SK-N-SH (cell line): ENCODE measurements at regions not wholly inside any gene's neighbourhood (a gene's known extent, or its start where the extent isn't known, plus 50 kb on each side); places are given as distances from the start of the nearest gene placed in this dataset.

Experiments used
- CTCF ChIA-PET: fragments of 300-600, 350-600 bp; formaldehyde crosslinking; extraction: SDS; loops from one replicate; lab custom pipeline; 2021; lab: Yijun Ruan, JAX
- POLR2A ChIA-PET: fragments of 350-600 bp; sonication (Branson Sonifier 250); formaldehyde crosslinking; extraction: SDS; loops from one replicate; lab custom pipeline; 2020; ENCODE audit warnings: antibody characterized with exemption, inconsistent platforms; lab: Yijun Ruan, JAX
- DNase-seq: peaks from one replicate; pipeline ENCODE4 v3.0.0; 2012
- H2AFZ ChIP-seq: fragments of 200-600 bp; sonication (generic); 2 replicates; pipeline ENCODE4 v1.8.1; 2016; ENCODE audit warnings: antibody characterized with exemption, mild to moderate bottlenecking, low read depth
- H3F3A ChIP-seq: fragments of 200-600 bp; sonication (generic); replicated peaks from 2 replicates; pipeline ENCODE3; 2016; ENCODE audit warnings: antibody characterized with exemption, mild to moderate bottlenecking; ENCODE audit not compliant: insufficient read depth
- H3K27ac ChIP-seq, 2 experiments: fragments of 200-500 bp in 1 of 2; fragments of 200-600 bp in 1 of 2; sonication (Bioruptor generic) in 1 of 2; sonication (generic), shearing (Covaris generic) in 1 of 2; 2 replicates each; pipeline versions ENCODE4 v1.5.1 to v1.6.1; 2014 to 2016; ENCODE audit warnings: low read depth in 2 of 2, inconsistent platforms in 1 of 2, low read length in 1 of 2, mild to moderate bottlenecking in 1 of 2, mixed read lengths in 1 of 2
- H3K27me3 ChIP-seq: fragments of 200-600 bp; sonication (generic), shearing (Covaris generic); 2 replicates; pipeline ENCODE4 v1.6.1; 2016; ENCODE audit warnings: mixed run types; ENCODE audit not compliant: insufficient read depth
- H3K36me3 ChIP-seq, 2 experiments: fragments of 200-500 bp in 1 of 2; fragments of 200-600 bp in 1 of 2; sonication (Bioruptor generic) in 1 of 2; sonication (generic) in 1 of 2; replicated peaks in 1 of 2; 2 replicates each; pipeline versions ENCODE3 to v1.5.1; 2014 to 2016; ENCODE audit warnings: low read length in 1 of 2, mild to moderate bottlenecking in 1 of 2; ENCODE audit not compliant: insufficient read depth in 2 of 2, control insufficient read depth in 1 of 2
- H3K4me1 ChIP-seq, 2 experiments: fragments of 200-500 bp in 1 of 2; fragments of 200-600 bp in 1 of 2; sonication (Bioruptor generic) in 1 of 2; sonication (generic), shearing (Covaris generic) in 1 of 2; 2 replicates each; pipeline versions ENCODE4 v1.5.1 to v1.6.1; 2014 to 2016; ENCODE audit warnings: low read depth in 1 of 2, low read length in 1 of 2, mixed run types in 1 of 2; ENCODE audit not compliant: insufficient read depth in 2 of 2, control insufficient read depth in 1 of 2
- H3K4me2 ChIP-seq: fragments of 200-600 bp; sonication (generic), shearing (Covaris generic); 2 replicates; pipeline ENCODE4 v1.6.1; 2017; ENCODE audit warnings: mixed run types
- H3K4me3 ChIP-seq, 2 experiments: fragments of 200-500 bp in 1 of 2; fragments of 200-600 bp in 1 of 2; sonication (Bioruptor generic) in 1 of 2; sonication (generic), shearing (Covaris generic) in 1 of 2; 2 replicates each; pipeline versions ENCODE4 v1.5.1 to v1.8.1; 2014 to 2016; ENCODE audit warnings: low read depth in 2 of 2, inconsistent platforms in 1 of 2, low read length in 1 of 2, mild to moderate bottlenecking in 1 of 2, mixed read lengths in 1 of 2, moderate library complexity in 1 of 2
- H3K79me2 ChIP-seq: fragments of 200-600 bp; sonication (generic); 2 replicates; pipeline ENCODE4 v1.8.1; 2017; ENCODE audit warnings: mild to moderate bottlenecking; ENCODE audit not compliant: insufficient read depth
- H3K9ac ChIP-seq: fragments of 200-600 bp; sonication (generic); 2 replicates; pipeline ENCODE4 v1.6.1; 2017; ENCODE audit warnings: mixed run types
- H3K9me2 ChIP-seq: fragments of 200-600 bp; sonication (generic); 2 replicates; pipeline ENCODE4 v1.6.1; 2017; ENCODE audit warnings: mixed run types
- H3K9me3 ChIP-seq: fragments of 200-600 bp; sonication (generic); 2 replicates; pipeline ENCODE4 v1.6.1; 2017; ENCODE audit warnings: mixed run types, mild to moderate bottlenecking, moderate library complexity
- H4K20me1 ChIP-seq: fragments of 200-600 bp; sonication (generic); 2 replicates; pipeline ENCODE4 v1.6.1; 2017; ENCODE audit warnings: mild to moderate bottlenecking, mixed run types; ENCODE audit not compliant: insufficient read depth
- EP300 ChIP-seq, 2 experiments: IDR thresholded peaks; 2 replicates each; pipeline versions ENCODE4 v1.4.0 to v1.6.1; 2012; ENCODE audit warnings: borderline replicate concordance in 1 of 2, low read depth in 1 of 2, low read length in 1 of 2
- FOSL2 ChIP-seq: IDR thresholded peaks from 2 replicates; pipeline ENCODE4 v1.4.0; 2012; ENCODE audit warnings: low read depth, mild to moderate bottlenecking, moderate library complexity, borderline replicate concordance
- GATA2 ChIP-seq: sonication (generic); formaldehyde crosslinking; IDR thresholded peaks from 2 replicates; pipeline ENCODE4 v1.5.0; 2020; ENCODE audit warnings: mild to moderate bottlenecking, missing genetic modification reagents
- JUND ChIP-seq: IDR thresholded peaks from 2 replicates; pipeline ENCODE4 v1.4.0; 2012
- MEF2A ChIP-seq: IDR thresholded peaks from 2 replicates; pipeline ENCODE4 v1.4.0; 2012; ENCODE audit warnings: low read depth, borderline replicate concordance
- NFIC ChIP-seq: IDR thresholded peaks from 2 replicates; pipeline ENCODE4 v1.4.0; 2012; ENCODE audit warnings: borderline replicate concordance
- RXRA ChIP-seq: IDR thresholded peaks from 2 replicates; pipeline ENCODE4 v1.4.0; 2012; ENCODE audit warnings: low read depth, mild to moderate bottlenecking, borderline replicate concordance
- TCF12 ChIP-seq: IDR thresholded peaks from 2 replicates; pipeline ENCODE4 v1.4.0; 2012
- TEAD4 ChIP-seq: IDR thresholded peaks from 2 replicates; pipeline ENCODE4 v1.4.0; 2012; ENCODE audit warnings: mild to moderate bottlenecking, borderline replicate concordance; ENCODE audit not compliant: insufficient read depth
- WGBS: methylation state at CpG from one replicate; pipeline ENCODE4 v1.1.6; 2017; ENCODE audit warnings: low lambda C conversion rate; 5-methylcytosine and 5-hydroxymethylcytosine counted together
- TF ChIP-seq, protein P1 (sequence below): IDR thresholded peaks from 2 replicates; pipeline ENCODE4 v1.4.0; 2012; ENCODE audit warnings: low read depth, borderline replicate concordance
- TF ChIP-seq, protein P2 (sequence below): IDR thresholded peaks from 2 replicates; pipeline ENCODE4 v1.4.0; 2012; ENCODE audit warnings: low read depth
- TF ChIP-seq, protein P3 (sequence below): fragments of 200-600 bp; sonication (generic); IDR thresholded peaks from 2 replicates; pipeline ENCODE4 v1.6.1; 2017; ENCODE audit warnings: antibody characterized with exemption, mild to moderate bottlenecking, moderate library complexity
- TF ChIP-seq, protein P4 (sequence below): IDR thresholded peaks from 2 replicates; pipeline ENCODE4 v1.4.0; 2012; ENCODE audit warnings: low read depth, borderline replicate concordance
- TF ChIP-seq, protein P5 (sequence below): IDR thresholded peaks from 2 replicates; pipeline ENCODE4; 2012

DNA sequence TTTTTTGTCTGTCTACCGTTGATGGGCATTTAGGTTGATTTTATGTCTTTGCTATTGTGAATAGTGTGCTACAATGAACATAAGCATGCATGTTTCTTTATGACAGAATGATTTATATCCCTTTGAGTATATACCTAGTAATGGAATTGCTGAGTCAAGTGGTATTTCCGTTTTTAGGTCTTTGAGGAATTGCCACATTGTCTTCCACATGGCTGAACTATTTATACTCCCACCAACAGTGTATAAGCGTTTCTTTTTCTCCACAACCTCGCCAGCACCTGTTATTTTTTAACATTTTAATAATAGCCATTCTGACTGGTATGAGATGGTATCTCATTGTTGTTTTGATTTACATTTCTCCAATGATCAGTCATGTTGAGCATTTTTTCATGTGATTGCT, 89.6 kb upstream of the GALNT15 start:
- H3K4me2 ChIP-seq, result no peak overlapping the region
- H3K9me3 ChIP-seq, result no peaks in the 10 kb centered on the region; the same call in 1 of the 2 replicates
- peak overlapping the region in 1 of 2 experiments; percentile 48; a peak in 2 of 4 replicates for H3K27ac ChIP-seq
- H3K9me2 ChIP-seq, result no peaks in the 10 kb centered on the region
- no peak overlapping the region for H3K4me3 ChIP-seq
- no peaks in the 10 kb centered on the region for H3K79me2 ChIP-seq
- no peak overlapping the region for H3K9ac ChIP-seq
- TF ChIP-seq RXRA (peak; percentile 27; the same call in 1 of the 2 replicates), MEF2A (peak; percentile 57; the same call in 1 of the 2 replicates), JUND (peak; percentile 49), TCF12 (peak; percentile 74), FOSL2 (peak; percentile 36; the same call in 1 of the 2 replicates), GATA2 (CRISPR knock-in tag) (no peak), TEAD4 (peak; percentile 29; the same call in 1 of the 2 replicates), NFIC (peak; percentile 36; the same call in 1 of the 2 replicates), EP300 (IDR thresholded peaks at IDR 0.05; ENCODE audit: borderline replicate concordance in 1 of 2, low read depth in 1 of 2, low read length in 1 of 2) (0 out of 4 replicates have a peak, but pooled peaks of 1 of the 2 experiments have one; percentile 33)
- TF ChIP-seq, protein P1, sequence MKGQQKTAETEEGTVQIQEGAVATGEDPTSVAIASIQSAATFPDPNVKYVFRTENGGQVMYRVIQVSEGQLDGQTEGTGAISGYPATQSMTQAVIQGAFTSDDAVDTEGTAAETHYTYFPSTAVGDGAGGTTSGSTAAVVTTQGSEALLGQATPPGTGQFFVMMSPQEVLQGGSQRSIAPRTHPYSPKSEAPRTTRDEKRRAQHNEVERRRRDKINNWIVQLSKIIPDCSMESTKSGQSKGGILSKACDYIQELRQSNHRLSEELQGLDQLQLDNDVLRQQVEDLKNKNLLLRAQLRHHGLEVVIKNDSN, result no peak
- TF ChIP-seq, protein P2, sequence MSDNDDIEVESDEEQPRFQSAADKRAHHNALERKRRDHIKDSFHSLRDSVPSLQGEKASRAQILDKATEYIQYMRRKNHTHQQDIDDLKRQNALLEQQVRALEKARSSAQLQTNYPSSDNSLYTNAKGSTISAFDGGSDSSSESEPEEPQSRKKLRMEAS, result peak; percentile 57; the same call in 1 of the 2 replicates
- TF ChIP-seq, protein P3, sequence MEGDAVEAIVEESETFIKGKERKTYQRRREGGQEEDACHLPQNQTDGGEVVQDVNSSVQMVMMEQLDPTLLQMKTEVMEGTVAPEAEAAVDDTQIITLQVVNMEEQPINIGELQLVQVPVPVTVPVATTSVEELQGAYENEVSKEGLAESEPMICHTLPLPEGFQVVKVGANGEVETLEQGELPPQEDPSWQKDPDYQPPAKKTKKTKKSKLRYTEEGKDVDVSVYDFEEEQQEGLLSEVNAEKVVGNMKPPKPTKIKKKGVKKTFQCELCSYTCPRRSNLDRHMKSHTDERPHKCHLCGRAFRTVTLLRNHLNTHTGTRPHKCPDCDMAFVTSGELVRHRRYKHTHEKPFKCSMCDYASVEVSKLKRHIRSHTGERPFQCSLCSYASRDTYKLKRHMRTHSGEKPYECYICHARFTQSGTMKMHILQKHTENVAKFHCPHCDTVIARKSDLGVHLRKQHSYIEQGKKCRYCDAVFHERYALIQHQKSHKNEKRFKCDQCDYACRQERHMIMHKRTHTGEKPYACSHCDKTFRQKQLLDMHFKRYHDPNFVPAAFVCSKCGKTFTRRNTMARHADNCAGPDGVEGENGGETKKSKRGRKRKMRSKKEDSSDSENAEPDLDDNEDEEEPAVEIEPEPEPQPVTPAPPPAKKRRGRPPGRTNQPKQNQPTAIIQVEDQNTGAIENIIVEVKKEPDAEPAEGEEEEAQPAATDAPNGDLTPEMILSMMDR, result no peak
- TF ChIP-seq, protein P4, sequence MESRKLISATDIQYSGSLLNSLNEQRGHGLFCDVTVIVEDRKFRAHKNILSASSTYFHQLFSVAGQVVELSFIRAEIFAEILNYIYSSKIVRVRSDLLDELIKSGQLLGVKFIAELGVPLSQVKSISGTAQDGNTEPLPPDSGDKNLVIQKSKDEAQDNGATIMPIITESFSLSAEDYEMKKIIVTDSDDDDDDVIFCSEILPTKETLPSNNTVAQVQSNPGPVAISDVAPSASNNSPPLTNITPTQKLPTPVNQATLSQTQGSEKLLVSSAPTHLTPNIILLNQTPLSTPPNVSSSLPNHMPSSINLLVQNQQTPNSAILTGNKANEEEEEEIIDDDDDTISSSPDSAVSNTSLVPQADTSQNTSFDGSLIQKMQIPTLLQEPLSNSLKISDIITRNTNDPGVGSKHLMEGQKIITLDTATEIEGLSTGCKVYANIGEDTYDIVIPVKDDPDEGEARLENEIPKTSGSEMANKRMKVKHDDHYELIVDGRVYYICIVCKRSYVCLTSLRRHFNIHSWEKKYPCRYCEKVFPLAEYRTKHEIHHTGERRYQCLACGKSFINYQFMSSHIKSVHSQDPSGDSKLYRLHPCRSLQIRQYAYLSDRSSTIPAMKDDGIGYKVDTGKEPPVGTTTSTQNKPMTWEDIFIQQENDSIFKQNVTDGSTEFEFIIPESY, result no peak
- TF ChIP-seq, protein P5, sequence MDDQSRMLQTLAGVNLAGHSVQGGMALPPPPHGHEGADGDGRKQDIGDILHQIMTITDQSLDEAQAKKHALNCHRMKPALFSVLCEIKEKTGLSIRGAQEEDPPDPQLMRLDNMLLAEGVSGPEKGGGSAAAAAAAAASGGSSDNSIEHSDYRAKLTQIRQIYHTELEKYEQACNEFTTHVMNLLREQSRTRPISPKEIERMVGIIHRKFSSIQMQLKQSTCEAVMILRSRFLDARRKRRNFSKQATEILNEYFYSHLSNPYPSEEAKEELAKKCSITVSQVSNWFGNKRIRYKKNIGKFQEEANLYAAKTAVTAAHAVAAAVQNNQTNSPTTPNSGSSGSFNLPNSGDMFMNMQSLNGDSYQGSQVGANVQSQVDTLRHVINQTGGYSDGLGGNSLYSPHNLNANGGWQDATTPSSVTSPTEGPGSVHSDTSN, result peak; percentile 77
- peaks cover 0 to 11% of the 10 kb centered on the region in 2 experiments; a peak in 3 of 4 replicates for H3K4me1 ChIP-seq
- H3K36me3 ChIP-seq, result no peaks in the 10 kb centered on the region
- CTCF ChIA-PET, result interaction anchor here (1.5 kb wide), 1 partner anchor 35 kb away, joined by 3 read pairs; no protein-coding TSS in a partner anchor
- no peaks in the 10 kb centered on the region for H4K20me1 ChIP-seq
- no peak overlapping the region for H2AFZ ChIP-seq
- no peaks in the 10 kb centered on the region for H3K27me3 ChIP-seq
- peaks cover 20% of the 10 kb centered on the region for H3F3A ChIP-seq
- no peak for DNase-seq
- WGBS, result 46% methylated on average over 4 of the region's 4 CpGs
- POLR2A ChIA-PET, result no interaction called here
